Urinary bladder (tissue), 3 donors: ENCODE measurements at regions not wholly inside any gene's neighbourhood (a gene's known extent, or its start where the extent isn't known, plus 50 kb on each side); places are given as distances from the start of the nearest gene placed in this dataset.
A peak's percentile ranks its signal among the peaks of the same experiment; 100 is the strongest.
"Not testable (repeated sequence)": the region's sequence is repeated elsewhere in the genome, so short reads cannot be mapped to it uniquely, and the experiment has no call there.

Experiments used
- DNase-seq: peaks from one replicate; pipeline ENCODE4 v3.0.0-alpha.2; 2015; ENCODE audit errors: extremely low spot score
- H3K27ac ChIP-seq: one replicate; pipeline ENCODE4 v1.5.1; 2013; ENCODE audit warnings: low read depth, mild to moderate bottlenecking, moderate library complexity
- H3K36me3 ChIP-seq: one replicate; pipeline ENCODE4 v1.6.1; 2013; ENCODE audit warnings: mild to moderate bottlenecking, moderate library complexity; ENCODE audit not compliant: insufficient read depth
- H3K4me1 ChIP-seq: one replicate; pipeline ENCODE4 v1.6.1; 2013; ENCODE audit warnings: mild to moderate bottlenecking, moderate library complexity; ENCODE audit not compliant: insufficient read depth
- H3K4me3 ChIP-seq: one replicate; pipeline ENCODE4 v1.5.1; 2013; ENCODE audit warnings: low read depth, low read length
- WGBS: extraction: QIAGEN DNeasy Blood & Tissue Kit; methylation state at CpG from one replicate; pipeline ENCODE4 v1.1.7; 2013; 5-methylcytosine and 5-hydroxymethylcytosine counted together
- donor health status: healthy with polysubstance abuse.
- donor health status: healthy.

DNA sequence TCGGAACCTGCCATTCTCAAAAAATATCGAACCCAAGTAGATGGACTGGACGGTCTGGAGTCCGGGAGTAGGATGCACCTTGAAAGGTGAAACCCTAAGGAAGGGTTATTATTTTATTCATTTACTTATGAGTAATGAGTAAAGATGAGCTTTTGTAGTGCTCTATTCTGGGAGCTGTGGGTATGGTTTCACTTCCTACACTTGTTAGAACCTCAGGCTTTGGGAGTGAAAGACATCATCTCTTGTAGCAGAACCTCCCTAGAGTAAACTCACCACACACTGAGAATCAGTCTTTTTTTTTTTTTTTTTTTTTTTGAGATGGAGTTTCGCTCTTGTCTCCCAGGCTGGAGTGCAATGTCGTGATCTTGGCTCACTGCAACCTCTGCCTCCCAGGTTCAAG, 389.4 kb upstream of the AUTS2 start:
- whole genome bisulfite sequencing = 97% methylated on average over 6 of the region's 6 CpGs
- no peak overlapping the region for H3K4me3 ChIP-seq
- no peaks in the 10 kb centered on the region for H3K36me3 ChIP-seq
- no peaks in the 10 kb centered on the region for H3K4me1 ChIP-seq
- no peak for DNase-seq
- no peak overlapping the region for H3K27ac ChIP-seq

DNA sequence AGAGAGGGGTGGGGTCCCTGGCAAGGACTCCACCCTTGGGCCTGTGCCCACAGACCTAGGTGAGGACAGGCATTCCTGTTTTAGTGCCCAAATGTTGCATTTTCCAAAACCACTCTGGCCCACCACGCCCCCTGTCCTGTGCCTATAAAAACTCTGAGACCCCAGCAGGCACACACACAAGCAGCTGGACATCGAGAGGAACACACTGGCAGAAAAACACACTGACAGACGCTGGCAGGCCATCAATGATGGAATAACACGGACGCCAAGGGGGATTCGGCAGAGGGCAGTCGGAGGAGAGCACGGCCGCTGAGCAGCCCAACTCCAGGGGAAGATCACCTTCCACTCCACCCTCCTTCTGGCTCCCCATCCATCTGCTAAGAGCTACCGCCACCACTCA, 386.9 kb upstream of the AUTS2 start:
- 80% methylated on average over 10 of the region's 10 CpGs for WGBS
- Histone ChIP-seq H3K4me3 (no peak overlapping the region), H3K36me3 (no peaks in the 10 kb centered on the region), H3K4me1 (no peaks in the 10 kb centered on the region), H3K27ac (no peak overlapping the region)
- no peak for DNase-seq

DNA sequence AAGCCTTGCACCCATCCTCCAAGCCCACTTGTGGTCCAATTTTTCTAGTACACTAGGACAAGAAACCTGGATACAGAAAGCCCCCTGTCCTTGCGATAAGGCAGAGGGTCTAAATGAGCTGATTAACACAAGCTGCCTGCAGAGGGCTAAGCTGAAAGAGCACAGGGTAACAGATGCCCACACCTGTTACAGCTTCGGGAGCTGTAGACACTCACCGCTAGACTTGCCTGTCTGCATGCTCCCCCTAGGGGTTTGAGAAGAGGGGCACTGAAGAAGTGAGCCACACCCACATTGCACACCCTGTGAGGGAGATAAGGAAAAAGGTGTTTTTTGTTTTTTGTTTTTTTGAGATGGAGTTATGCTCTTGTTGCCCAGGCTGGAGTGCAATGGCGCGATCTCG, 386.5 kb upstream of the AUTS2 start:
- Histone ChIP-seq H3K27ac (no peak overlapping the region), H3K36me3 (no peaks in the 10 kb centered on the region), H3K4me1 (no peaks in the 10 kb centered on the region), H3K4me3 (no peak overlapping the region)
- 78% methylated on average over 6 of the region's 6 CpGs for WGBS
- no peak for DNase-seq

DNA sequence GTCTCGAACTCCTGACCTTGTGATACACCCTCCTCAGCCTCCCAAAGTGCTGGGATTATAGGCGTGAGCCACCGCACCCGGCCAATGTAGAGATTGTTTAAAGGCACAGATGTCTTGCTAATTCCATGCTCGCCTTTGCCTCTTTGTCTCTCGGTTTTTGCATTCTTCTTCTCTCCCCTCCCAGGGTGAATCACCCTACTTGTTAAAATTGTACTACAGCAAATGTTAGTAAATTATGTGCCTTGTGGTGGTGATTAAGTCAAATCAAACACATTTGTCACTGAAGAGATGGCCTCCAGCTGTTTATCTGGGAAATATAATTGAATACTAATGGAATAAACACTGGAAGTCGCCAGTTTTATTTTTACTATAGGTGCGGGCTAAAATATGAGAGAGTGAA, 384.4 kb upstream of the AUTS2 start:
- Histone ChIP-seq H3K4me1 (no peaks in the 10 kb centered on the region), H3K4me3 (no peak overlapping the region), H3K27ac (no peak overlapping the region), H3K36me3 (no peaks in the 10 kb centered on the region)
- DNase-seq = no peak
- WGBS = 61% methylated on average over 8 of the region's 8 CpGs

DNA sequence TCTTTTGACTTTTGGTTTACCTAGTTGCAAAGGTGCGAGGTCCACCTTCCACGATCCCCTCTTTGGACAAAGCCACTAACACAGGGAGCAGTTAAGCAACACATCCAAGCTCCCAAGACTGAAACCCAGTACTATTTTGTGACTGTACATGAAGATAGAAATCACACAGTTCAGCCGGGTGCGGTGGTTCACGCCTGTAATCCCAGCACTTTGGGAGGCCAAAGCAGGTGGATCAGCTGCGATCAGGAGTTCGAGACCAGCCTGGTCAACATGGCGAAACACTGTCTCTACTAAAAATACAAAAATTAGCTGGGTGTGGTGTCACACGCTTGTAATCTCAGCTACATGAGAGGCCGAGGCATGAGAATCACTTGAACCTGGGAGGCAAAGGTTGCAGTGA, 382.8 kb upstream of the AUTS2 start:
- DNase-seq, H3K4me3 ChIP-seq, H3K36me3 ChIP-seq, H3K27ac ChIP-seq, H3K4me1 ChIP-seq: not testable (repeated sequence)
- 96% methylated on average over 10 of the region's 10 CpGs for WGBS

DNA sequence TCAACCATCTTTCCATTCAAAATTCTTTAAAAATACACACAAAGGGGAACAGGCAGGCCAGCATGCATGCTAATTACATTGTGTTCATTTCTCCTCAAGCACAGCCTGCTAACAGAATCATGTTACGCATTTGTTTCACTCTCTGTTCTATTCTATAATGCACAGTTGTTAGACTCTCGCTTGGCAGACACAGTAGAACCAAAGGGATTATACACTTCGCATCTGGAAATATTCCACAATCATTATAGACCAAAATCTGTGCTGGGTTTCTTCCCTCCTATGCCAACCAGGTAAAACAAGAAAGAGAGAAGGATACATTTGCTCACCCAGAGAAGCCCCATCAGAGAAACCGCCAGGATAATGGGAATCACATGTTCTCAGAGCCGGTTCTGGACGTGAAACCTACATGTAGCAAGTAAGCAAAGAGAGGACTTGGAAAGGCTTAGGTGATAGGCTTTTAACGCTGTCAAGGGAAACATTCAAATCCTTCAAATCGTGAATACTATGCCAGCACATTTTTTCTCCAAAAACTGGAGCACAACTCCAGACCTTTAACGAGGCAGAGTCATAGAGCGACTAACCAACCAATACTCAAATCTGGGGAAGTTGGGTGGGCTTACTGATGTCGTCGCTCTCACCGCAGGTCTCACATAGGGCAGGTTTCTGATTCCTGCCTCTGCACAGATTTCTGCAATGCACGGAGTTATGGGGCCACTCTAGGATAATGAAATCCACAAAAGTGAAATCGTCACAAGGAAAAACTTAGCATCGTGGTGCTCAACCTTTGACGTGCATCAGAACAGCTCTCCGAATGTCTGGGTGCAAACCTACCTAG, 380.5 kb upstream of the AUTS2 start:
- H3K27ac ChIP-seq = no peak overlapping the region
- H3K4me3 ChIP-seq = no peak overlapping the region

DNA sequence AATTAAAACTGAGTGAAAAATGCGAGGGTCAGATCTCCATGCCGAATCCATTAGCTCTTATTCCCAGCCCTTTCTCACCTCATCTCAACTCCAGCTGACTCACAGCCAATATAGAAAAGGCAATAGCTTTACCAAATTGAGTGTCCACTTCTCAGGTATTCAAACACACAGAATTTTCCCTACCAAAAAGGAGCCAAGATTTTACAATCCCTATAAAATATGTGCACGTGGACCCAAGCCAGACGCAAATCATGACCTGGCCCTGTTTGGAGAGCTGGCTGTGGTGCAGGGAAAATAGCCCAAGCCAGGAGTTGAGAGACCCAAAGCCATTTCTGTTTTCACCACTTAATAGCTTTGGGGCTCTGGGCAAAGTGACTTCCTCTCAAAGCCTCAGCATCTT, 379.7 kb upstream of the AUTS2 start:
- Histone ChIP-seq H3K27ac (no peak overlapping the region), H3K4me3 (no peak overlapping the region), H3K4me1 (no peaks in the 10 kb centered on the region), H3K36me3 (no peaks in the 10 kb centered on the region)
- WGBS = 39% methylated on average over 4 of the region's 4 CpGs
- DNase-seq = no peak

More for the DNA sequence above, 380.5 kb upstream of the AUTS2 start:
- WGBS = 76% methylated on average over 18 of the region's 18 CpGs
- no peaks in the 10 kb centered on the region for H3K4me1 ChIP-seq
- peak; percentile 35 for DNase-seq
- H3K36me3 ChIP-seq = no peaks in the 10 kb centered on the region

DNA sequence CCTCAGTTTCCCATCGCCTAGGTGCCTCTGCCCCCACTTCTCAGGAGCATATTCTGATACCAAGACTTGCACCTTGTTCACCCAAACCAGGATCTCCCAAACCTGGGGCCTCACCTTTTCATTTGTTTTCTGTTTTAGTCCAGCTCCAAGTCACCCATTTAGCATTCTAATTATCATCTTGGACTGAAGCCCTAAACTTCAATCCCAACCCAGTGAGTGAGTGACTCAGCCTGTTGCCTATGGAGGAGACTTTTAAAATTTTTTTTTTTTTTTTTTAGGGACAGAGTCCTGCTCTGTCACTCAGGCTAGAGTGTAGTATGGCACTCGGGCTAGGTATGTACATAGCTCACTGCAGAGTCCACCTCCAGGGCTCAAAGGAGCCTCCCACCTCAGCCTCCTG, 378.9 kb upstream of the AUTS2 start:
- no peak overlapping the region for H3K4me3 ChIP-seq

DNA sequence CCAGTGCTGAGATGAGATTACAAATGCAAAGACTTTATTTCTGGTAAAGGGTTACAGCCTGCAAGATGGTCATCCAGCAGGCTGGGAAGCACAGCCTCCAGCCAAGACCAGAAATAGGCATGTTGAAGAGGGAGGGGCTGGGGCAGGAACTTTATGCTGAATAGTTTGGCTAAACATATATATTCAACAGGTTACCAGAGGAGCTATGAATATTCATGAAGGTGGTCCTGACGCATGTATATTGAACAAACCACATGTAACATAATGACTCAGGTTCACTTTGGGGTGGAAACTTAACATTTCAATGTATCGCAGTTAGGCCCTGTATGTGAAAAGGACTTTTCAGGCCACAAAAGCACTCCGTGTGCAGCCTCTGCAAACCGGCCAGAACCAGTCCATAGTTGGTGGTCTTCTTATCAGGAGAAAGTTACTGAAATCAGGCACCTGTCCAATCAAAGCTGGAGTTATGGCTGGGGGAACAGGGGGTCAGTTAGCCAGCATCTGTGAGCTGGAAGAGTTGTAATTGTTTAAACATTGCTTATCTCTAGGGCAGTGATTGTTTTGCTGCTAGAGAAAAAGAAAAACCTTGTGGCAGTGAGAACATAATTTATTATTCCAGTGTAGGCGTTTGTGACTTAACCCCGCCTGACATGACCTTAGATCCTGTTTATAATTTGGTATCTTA, 372.9 kb upstream of the AUTS2 start:
- 53% methylated on average over 6 of the region's 6 CpGs for WGBS
- Histone ChIP-seq H3K4me3 (no peak overlapping the region), H3K27ac (no peak overlapping the region), H3K36me3 (no peaks in the 10 kb centered on the region), H3K4me1 (no peaks in the 10 kb centered on the region)
- DNase-seq = no peak

More for the DNA sequence above, 378.9 kb upstream of the AUTS2 start:
- Histone ChIP-seq H3K36me3 (no peaks in the 10 kb centered on the region), H3K4me1 (no peaks in the 10 kb centered on the region), H3K27ac (no peak overlapping the region)
- DNase-seq = no peak
- 92% methylated on average over 2 of the region's 2 CpGs for WGBS

DNA sequence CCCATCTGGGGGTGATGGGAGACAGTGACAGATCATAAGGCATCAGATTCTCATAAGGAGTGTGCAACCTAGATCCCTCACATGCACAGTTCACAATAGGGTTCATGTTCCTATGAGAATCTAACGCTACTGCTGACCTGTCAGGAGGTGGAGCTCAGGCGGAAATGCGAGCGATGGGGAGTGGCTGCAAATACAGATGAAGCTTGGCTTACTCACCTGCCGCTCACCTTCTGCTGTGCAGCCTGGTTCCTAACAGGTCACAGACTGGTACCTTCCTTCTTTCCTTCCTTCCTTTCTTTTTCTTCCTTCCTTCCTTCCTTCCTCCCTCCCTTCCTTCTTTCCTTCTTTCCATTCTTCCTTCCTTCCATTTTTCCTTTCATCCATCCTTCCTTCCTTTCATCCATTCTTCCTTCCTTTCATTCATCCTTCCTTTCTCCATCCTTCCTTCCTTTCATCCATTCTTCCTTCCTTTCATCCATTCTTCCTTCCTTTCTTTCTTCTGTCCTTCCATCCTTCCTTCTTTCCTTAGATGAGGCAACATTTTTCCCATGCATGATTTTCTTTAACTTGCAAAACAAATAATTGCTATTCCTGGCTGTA, 370.0 kb upstream of the AUTS2 start:
- no peak overlapping the region for H3K4me3 ChIP-seq
- H3K27ac ChIP-seq = no peak overlapping the region
- no peaks in the 10 kb centered on the region for H3K4me1 ChIP-seq
- H3K36me3 ChIP-seq = no peaks in the 10 kb centered on the region
- 85% methylated on average over 5 of the region's 5 CpGs for WGBS
- DNase-seq = no peak

DNA sequence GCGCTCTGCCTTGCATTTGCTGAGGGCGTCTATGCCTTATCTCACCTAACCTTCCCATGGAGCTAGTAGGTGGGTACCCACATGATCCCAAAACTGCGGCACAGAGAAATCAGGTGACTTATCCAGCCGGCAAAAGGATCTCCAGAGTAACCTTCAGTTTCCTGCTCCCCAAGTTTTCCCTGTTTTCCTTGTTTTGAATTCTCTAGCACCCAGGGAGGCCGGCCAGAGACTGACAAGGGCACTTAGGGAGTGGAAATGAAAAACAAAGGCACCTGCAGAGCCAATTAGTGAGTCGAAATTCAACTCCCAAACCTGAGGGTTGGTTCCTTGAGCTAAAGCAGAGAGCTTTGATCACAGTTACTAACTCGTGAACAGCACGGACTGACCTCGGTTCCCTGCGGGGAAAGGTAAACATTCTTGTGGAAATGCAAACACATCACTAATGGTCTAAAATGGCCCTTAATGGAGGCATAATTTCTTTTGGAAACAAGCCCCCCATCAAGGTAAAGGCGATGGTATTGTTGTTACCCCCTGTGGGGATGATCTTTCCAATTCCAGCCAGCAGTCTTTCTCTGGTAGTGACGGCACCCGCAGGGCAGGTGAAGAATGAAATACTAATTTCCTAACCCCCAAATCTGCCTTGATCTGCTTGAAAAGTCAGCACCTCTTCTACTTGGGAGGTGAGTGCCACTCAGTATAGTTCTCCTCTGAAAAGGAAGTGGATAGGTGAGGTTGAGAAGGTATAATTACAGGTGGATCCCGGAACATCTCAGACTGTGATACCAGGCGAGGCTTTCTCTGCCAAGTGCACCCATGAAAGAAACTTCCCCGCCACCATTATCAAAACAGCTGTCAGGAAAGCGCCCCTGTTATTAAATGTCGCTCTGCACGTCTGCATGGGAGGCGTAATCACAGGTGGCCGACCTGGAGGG, 365.6 kb upstream of the AUTS2 start:
- no peak for DNase-seq
- WGBS = 66% methylated on average over 21 of the region's 21 CpGs
- Histone ChIP-seq H3K4me3 (no peak overlapping the region), H3K27ac (no peak overlapping the region), H3K4me1 (no peaks in the 10 kb centered on the region), H3K36me3 (no peaks in the 10 kb centered on the region)

DNA sequence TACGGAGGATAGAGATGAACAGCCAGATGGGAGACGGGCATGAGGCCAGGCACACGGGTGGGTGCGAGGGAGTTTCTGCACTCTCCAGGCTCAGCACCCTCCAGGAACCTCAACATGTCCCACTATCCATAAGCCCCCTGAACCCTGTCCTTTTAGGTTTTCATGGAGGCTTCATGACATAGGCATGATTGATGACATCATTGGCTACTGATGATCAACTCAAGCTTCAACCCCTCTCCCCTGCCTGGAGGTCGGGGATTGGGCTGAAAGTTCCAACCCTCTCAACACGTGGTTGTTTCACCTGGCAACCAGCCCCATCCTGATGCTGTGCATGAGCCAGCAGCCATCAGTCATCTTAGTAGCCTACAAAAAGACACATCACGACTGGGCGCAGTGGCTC, 360.7 kb upstream of the AUTS2 start:
- Histone ChIP-seq H3K4me3 (no peak overlapping the region), H3K4me1 (no peaks in the 10 kb centered on the region), H3K27ac (no peak overlapping the region), H3K36me3 (no peaks in the 10 kb centered on the region)
- DNase-seq = no peak
- WGBS = 77% methylated on average over 8 of the region's 8 CpGs

DNA sequence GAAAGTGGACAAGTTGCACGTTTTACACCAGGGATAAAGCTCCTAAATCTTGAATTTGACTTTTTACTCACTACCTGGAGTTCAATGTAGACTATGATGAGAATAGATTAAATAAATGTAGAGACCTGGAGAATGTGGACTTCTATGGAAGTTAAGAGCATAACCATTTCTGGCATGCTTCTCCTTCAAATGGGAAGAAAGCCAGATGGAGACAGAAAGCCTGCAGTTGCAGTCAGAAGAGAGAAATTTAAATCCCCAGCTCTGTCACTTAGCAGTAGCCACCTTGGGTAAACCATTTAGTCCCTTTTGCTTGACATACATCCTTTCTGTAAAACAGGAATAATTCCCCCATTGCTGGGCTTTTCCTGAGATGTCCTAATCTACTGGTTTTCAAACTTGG, 355.3 kb upstream of the AUTS2 start:
- DNase-seq = no peak
- no peak overlapping the region for H3K4me3 ChIP-seq
- no peaks in the 10 kb centered on the region for H3K4me1 ChIP-seq
- 79% methylated on average over 1 of the region's 1 CpG for WGBS
- no peak overlapping the region for H3K27ac ChIP-seq
- no peaks in the 10 kb centered on the region for H3K36me3 ChIP-seq
